ENCODE measurements at regions not wholly inside any gene's neighbourhood (a gene's known extent, or its start where the extent isn't known, plus 50 kb on each side); places are given as distances from the start of the nearest gene placed in this dataset.

GRCh38 chr7:52410032-52410431 is 625.4 kb upstream of the POM121L12 start:
- TF ChIP-seq POLR2A (IDR thresholded peaks at IDR 0.05), result no peak
- TF ChIP-seq POLR2AphosphoS5 (IDR thresholded peaks at IDR 0.05), result no peak
- no peak for TF ChIP-seq CTCF (IDR thresholded peaks at IDR 0.05)
- no peak overlapping the region for H3K4me3 ChIP-seq
- H3K27ac ChIP-seq, result no peak overlapping the region
- H3K4me1 ChIP-seq (replicated peaks), result no peaks in the 10 kb centered on the region
- no peaks in the 10 kb centered on the region for H3K9me3 ChIP-seq
- no peak for DNase-seq (ENCODE audit: low spot score)
- intact Hi-C loops (cut with DNase I), result no loop called here
- 92% methylated on average over 4 of the region's 4 CpGs for WGBS
- no peaks in the 10 kb centered on the region for H3K36me3 ChIP-seq
- H3K27me3 ChIP-seq (replicated peaks; ENCODE audit: insufficient read depth), result no peaks in the 10 kb centered on the region

GRCh38 chr7:52406808-52407207 is 628.6 kb upstream of the POM121L12 start:
- DNase-seq (ENCODE audit: low spot score), result no peak
- no peaks in the 10 kb centered on the region for H3K4me1 ChIP-seq (replicated peaks)
- no peak overlapping the region for H3K27ac ChIP-seq
- no peak for TF ChIP-seq CTCF (IDR thresholded peaks at IDR 0.05)
- TF ChIP-seq POLR2AphosphoS5 (IDR thresholded peaks at IDR 0.05), result no peak
- no peak for TF ChIP-seq POLR2A (IDR thresholded peaks at IDR 0.05)
- H3K4me3 ChIP-seq, result no peak overlapping the region
- H3K9me3 ChIP-seq, result no peaks in the 10 kb centered on the region
- intact Hi-C loops (cut with DNase I), result no loop called here
- H3K27me3 ChIP-seq (replicated peaks; ENCODE audit: insufficient read depth), result no peaks in the 10 kb centered on the region
- WGBS, result 74% methylated on average over 6 of the region's 6 CpGs
- H3K36me3 ChIP-seq, result no peaks in the 10 kb centered on the region

GRCh38 chr7:52382731-52383130 is 652.7 kb upstream of the POM121L12 start:
- DNase-seq (ENCODE audit: low spot score), result no peak
- H3K4me3 ChIP-seq, result no peak overlapping the region
- TF ChIP-seq POLR2AphosphoS5 (IDR thresholded peaks at IDR 0.05) (no peak), POLR2A (IDR thresholded peaks at IDR 0.05) (no peak), CTCF (IDR thresholded peaks at IDR 0.05) (no peak)
- H3K27ac ChIP-seq, result no peak overlapping the region
- no peaks in the 10 kb centered on the region for H3K36me3 ChIP-seq
- H3K9me3 ChIP-seq, result no peaks in the 10 kb centered on the region
- intact Hi-C loops (cut with DNase I), result no loop called here
- no peaks in the 10 kb centered on the region for H3K27me3 ChIP-seq (replicated peaks; ENCODE audit: insufficient read depth)
- WGBS, result 76% methylated on average over 3 of the region's 3 CpGs
- no peaks in the 10 kb centered on the region for H3K4me1 ChIP-seq (replicated peaks)

GRCh38 chr7:52369922-52370321 is 665.5 kb upstream of the POM121L12 start:
- WGBS, result 93% methylated on average over 4 of the region's 4 CpGs
- Histone ChIP-seq H3K27me3 (replicated peaks; ENCODE audit: insufficient read depth) (no peaks in the 10 kb centered on the region), H3K9me3 (no peaks in the 10 kb centered on the region), H3K4me3 (no peak overlapping the region), H3K4me1 (replicated peaks) (no peaks in the 10 kb centered on the region), H3K27ac (no peak overlapping the region), H3K36me3 (no peaks in the 10 kb centered on the region)
- no peak for DNase-seq (ENCODE audit: low spot score)
- no peak for TF ChIP-seq POLR2A (IDR thresholded peaks at IDR 0.05)
- TF ChIP-seq CTCF (IDR thresholded peaks at IDR 0.05), result no peak
- no peak for TF ChIP-seq POLR2AphosphoS5 (IDR thresholded peaks at IDR 0.05)
- intact Hi-C loops (cut with DNase I), result no loop called here

- TF ChIP-seq CTCF (IDR thresholded peaks at IDR 0.05) (no peak), POLR2A (IDR thresholded peaks at IDR 0.05) (no peak), POLR2AphosphoS5 (IDR thresholded peaks at IDR 0.05) (no peak)
- intact Hi-C loops (cut with DNase I), result no loop called here
- H3K36me3 ChIP-seq, result no peaks in the 10 kb centered on the region
These were observed 670.1 kb upstream of the POM121L12 start for GRCh38 chr7:52365349-52365748.

More at GRCh38 chr7:52365349-52365748, 670.1 kb upstream of the POM121L12 start:
- Histone ChIP-seq H3K9me3 (no peaks in the 10 kb centered on the region), H3K4me1 (replicated peaks) (no peaks in the 10 kb centered on the region), H3K27ac (no peak overlapping the region), H3K27me3 (replicated peaks; ENCODE audit: insufficient read depth) (no peaks in the 10 kb centered on the region), H3K4me3 (no peak overlapping the region)
- no peak for DNase-seq (ENCODE audit: low spot score)
